ENCODE measurements at regions not wholly inside any gene's neighbourhood (a gene's known extent, or its start where the extent isn't known, plus 50 kb on each side); places are given as distances from the start of the nearest gene placed in this dataset.

GRCh38 chr6:167472880-167473279 is 148.0 kb downstream of the TTLL2 start:
- H3K27ac ChIP-seq = no peak overlapping the region
- TF ChIP-seq ZFX (IDR thresholded peaks at IDR 0.05) (no peak), CTCF (conservative IDR thresholded peaks at IDR 0.05) (no peak)

DNA sequence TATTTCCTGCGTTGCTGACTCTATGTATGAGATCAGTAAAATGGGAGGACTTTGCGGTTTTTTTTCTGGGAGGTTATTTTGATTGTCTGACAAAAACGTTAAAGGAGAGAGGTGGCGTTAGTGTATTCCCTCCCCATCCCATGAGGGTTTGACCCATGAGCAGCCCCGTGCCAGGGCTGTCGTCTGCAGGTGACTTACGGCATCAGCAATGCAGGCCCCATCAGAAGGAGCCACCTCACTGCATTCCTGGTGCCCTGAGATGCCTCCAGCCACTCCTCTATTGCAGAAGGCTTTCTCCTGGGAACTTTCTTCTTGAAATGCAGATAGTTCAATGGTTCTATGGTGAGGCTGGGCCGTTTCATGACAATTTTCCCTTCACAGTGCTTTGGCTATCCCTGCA is 149.3 kb downstream of the TTLL2 start:
- no peak overlapping the region for H3K27ac ChIP-seq
- TF ChIP-seq CTCF (conservative IDR thresholded peaks at IDR 0.05) = no peak
- no peak for TF ChIP-seq ZFX (IDR thresholded peaks at IDR 0.05)

GRCh38 chr6:167474725-167475124 is 149.8 kb downstream of the TTLL2 start:
- TF ChIP-seq ZFX (IDR thresholded peaks at IDR 0.05) (no peak), CTCF (conservative IDR thresholded peaks at IDR 0.05) (no peak)
- no peak overlapping the region for H3K27ac ChIP-seq

DNA sequence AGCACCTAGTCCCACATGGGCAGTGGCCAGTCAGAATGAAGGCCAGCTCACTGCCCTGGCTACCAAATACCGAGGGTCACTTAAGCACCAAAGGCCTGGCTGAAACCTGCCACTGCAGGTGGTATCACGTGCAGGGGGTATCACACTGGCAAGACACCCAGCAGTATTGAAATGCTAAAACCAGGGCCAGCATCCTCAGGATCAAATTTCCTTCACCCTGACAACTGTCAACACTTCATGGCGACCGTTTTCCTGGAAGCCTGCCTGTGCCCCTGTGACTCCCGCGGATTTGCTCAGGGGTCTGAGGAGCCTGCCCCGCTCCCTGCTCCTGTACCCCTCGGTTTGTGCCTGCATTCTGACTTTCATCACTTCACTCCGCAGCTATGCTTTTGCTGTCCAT is 151.1 kb downstream of the TTLL2 start:
- TF ChIP-seq ZFX (IDR thresholded peaks at IDR 0.05) = no peak
- no peak for TF ChIP-seq CTCF (conservative IDR thresholded peaks at IDR 0.05)
- no peak overlapping the region for H3K27ac ChIP-seq

DNA sequence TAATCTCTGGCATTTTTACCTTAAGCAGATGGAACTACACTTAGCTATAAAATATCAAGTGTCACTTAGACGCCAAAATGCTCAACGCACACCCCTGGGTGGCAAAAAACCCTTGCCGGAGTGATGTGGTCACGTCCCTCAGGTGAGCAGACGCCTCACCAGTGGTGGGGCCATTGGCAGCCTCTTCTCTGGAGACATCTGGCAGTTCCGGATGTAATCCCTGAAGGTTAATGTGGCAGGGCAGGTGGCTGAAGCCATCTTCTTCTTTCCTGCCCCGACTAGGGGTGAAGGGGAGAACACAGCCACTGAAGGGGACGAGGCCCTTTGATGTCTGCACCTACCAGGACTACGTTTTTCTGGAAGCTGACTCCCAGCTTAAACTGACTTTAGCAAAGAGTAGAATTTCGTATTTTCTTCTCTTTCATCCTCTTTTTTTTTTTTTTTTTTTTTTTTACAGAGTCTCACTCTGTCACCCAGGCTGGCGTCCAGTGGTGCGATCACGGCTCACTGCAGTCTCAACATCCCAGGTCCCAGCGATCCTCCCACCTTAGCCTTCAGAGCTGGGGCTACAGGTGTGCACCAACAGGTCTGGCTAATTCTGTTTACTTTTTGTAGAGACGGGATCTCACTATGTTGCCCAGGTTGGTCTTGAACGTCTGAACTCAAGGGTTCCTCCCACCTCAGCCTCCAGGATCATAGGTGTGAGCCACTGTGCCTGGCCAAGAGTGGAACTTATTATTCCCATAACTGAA is 152.1 kb downstream of the TTLL2 start:
- no peak overlapping the region for H3K27ac ChIP-seq
- TF ChIP-seq CTCF (conservative IDR thresholded peaks at IDR 0.05) (no peak), ZFX (IDR thresholded peaks at IDR 0.05) (no peak)

DNA sequence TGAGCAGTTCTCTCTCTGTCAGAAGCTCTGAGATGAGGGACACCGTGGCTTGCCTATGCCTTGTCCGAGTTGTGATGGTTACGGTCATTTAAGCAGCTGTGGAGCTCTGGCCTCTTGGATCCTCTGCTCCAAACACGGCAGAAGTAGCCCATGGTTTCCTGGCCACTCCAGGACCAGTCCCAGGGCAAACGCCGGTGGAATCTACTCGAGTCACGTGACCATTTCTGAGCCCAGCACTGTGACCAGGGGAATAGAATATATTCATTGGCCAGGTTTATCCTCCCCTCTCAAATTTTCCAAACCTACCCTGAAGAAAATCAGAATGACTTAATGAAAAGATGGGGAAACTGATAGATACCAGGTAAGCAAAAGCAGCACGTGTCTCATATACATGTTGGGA is 152.8 kb downstream of the TTLL2 start:
- no peak overlapping the region for H3K27ac ChIP-seq
- no peak for TF ChIP-seq ZFX (IDR thresholded peaks at IDR 0.05)
- TF ChIP-seq CTCF (conservative IDR thresholded peaks at IDR 0.05) = no peak

- TF ChIP-seq ZFX (IDR thresholded peaks at IDR 0.05) (no peak), CTCF (conservative IDR thresholded peaks at IDR 0.05) (no peak)
These were observed 154.4 kb downstream of the TTLL2 start for GRCh38 chr6:167479301-167479700.

More at GRCh38 chr6:167479301-167479700, 154.4 kb downstream of the TTLL2 start:
- no peak overlapping the region for H3K27ac ChIP-seq

Measured in C4-2B (cell line).